C4-2B (cell line): ENCODE measurements at regions not wholly inside any gene's neighbourhood (a gene's known extent, or its start where the extent isn't known, plus 50 kb on each side); places are given as distances from the start of the nearest gene placed in this dataset.

Experiments used
- H3K27ac ChIP-seq: fragments of 450-650 bp; 2 replicates; pipeline ENCODE4 v1.5.1; 2017
- CTCF ChIP-seq: fragments of 450-650 bp; conservative IDR thresholded peaks from 2 replicates; pipeline ENCODE4 v1.5.1; 2017; ENCODE audit warnings: mild to moderate bottlenecking
- ZFX ChIP-seq: fragments of 450-650 bp; IDR thresholded peaks from 2 replicates; pipeline ENCODE4 v1.6.1; 2017

GRCh38 chr2:79383681-79384080 lies 129.2 kb upstream of the CTNNA2 start:
- H3K27ac ChIP-seq: no peak overlapping the region
- TF ChIP-seq ZFX (no peak), CTCF (no peak)

- H3K27ac ChIP-seq: no peak overlapping the region
- no peak for TF ChIP-seq ZFX
- no peak for TF ChIP-seq CTCF
These were observed 137.0 kb upstream of the CTNNA2 start for GRCh38 chr2:79375817-79376216.

GRCh38 chr2:79373358-79374130 lies 139.3 kb upstream of the CTNNA2 start:
- H3K27ac ChIP-seq: no peak overlapping the region
- TF ChIP-seq ZFX (no peak), CTCF (no peak)

- H3K27ac ChIP-seq: no peak overlapping the region
- TF ChIP-seq ZFX: no peak
- no peak for TF ChIP-seq CTCF
These were observed 141.8 kb upstream of the CTNNA2 start for GRCh38 chr2:79370976-79371538.

GRCh38 chr2:79369127-79369526 lies 143.7 kb upstream of the CTNNA2 start:
- no peak for TF ChIP-seq CTCF
- no peak for TF ChIP-seq ZFX
- H3K27ac ChIP-seq: no peak overlapping the region

- H3K27ac ChIP-seq: no peak overlapping the region
These were observed 144.7 kb upstream of the CTNNA2 start for GRCh38 chr2:79368116-79368630.

More at GRCh38 chr2:79368116-79368630, 144.7 kb upstream of the CTNNA2 start:
- no peak for TF ChIP-seq CTCF
- TF ChIP-seq ZFX: no peak
